Mesenchymal stem cell (in vitro differentiated cells and primary cell): ENCODE measurements at regions not wholly inside any gene's neighbourhood (a gene's known extent, or its start where the extent isn't known, plus 50 kb on each side); places are given as distances from the start of the nearest gene placed in this dataset.

Experiments used
- DNase-seq: peaks from one replicate; pipeline ENCODE4 v3.0.0-alpha.2; 2013
- H2AFZ ChIP-seq: one replicate; pipeline ENCODE4 v1.6.1; 2013; ENCODE audit warnings: low read depth, mild to moderate bottlenecking, control low read depth, inconsistent platforms, low read length, moderate library complexity
- H2AK5ac ChIP-seq: 2 replicates; pipeline ENCODE4 v1.6.1; 2013; ENCODE audit warnings: low read length, moderate library complexity, mild to moderate bottlenecking, inconsistent platforms; ENCODE audit not compliant: severe bottlenecking
- H2BK120ac ChIP-seq: one replicate; pipeline ENCODE4 v1.6.1; 2013; ENCODE audit warnings: low read depth, mild to moderate bottlenecking, inconsistent platforms, low read length, moderate library complexity
- H2BK12ac ChIP-seq, 2 experiments: one replicate each; pipeline ENCODE4 v1.6.1; 2013; ENCODE audit warnings: inconsistent platforms in 2 of 2, low read length in 2 of 2, mild to moderate bottlenecking in 2 of 2, moderate library complexity in 2 of 2, control low read depth in 1 of 2
- H2BK15ac ChIP-seq: one replicate; pipeline ENCODE4 v1.6.1; 2013; ENCODE audit warnings: mild to moderate bottlenecking, low read depth, inconsistent platforms; ENCODE audit not compliant: poor library complexity, severe bottlenecking
- H2BK5ac ChIP-seq: 2 replicates; pipeline ENCODE4 v1.6.1; 2013; ENCODE audit warnings: low read depth, mild to moderate bottlenecking, low read length, control low read depth, inconsistent platforms; ENCODE audit not compliant: poor library complexity, severe bottlenecking
- H3K14ac ChIP-seq, 2 experiments: one replicate each; pipeline ENCODE4 v1.6.1; 2013; ENCODE audit warnings: inconsistent platforms in 2 of 2, low read length in 2 of 2, control low read depth in 1 of 2, mild to moderate bottlenecking in 1 of 2, moderate library complexity in 1 of 2
- H3K18ac ChIP-seq, 2 experiments: one replicate each; pipeline ENCODE4 v1.6.1; 2013; ENCODE audit warnings: inconsistent platforms in 2 of 2, low read length in 2 of 2, control low read depth in 1 of 2, low read depth in 1 of 2, mild to moderate bottlenecking in 1 of 2
- H3K23ac ChIP-seq, 2 experiments: one replicate each; pipeline ENCODE4 v1.6.1; 2013; ENCODE audit warnings: inconsistent platforms in 2 of 2, low read length in 2 of 2, mild to moderate bottlenecking in 2 of 2, moderate library complexity in 2 of 2, control low read depth in 1 of 2
- H3K27ac ChIP-seq: 2 replicates; pipeline ENCODE4 v1.5.1; 2013; ENCODE audit warnings: mild to moderate bottlenecking, moderate library complexity, low read length, control low read depth, inconsistent platforms; ENCODE audit not compliant: poor library complexity, severe bottlenecking
- H3K27me3 ChIP-seq, 2 experiments: 2 replicates each; pipeline versions ENCODE4 v1.6.1 to v1.7.0; 2013; ENCODE audit warnings: low read length in 2 of 2, mild to moderate bottlenecking in 2 of 2, moderate library complexity in 2 of 2, control low read depth in 1 of 2, inconsistent platforms in 1 of 2; ENCODE audit not compliant: control insufficient read depth in 1 of 2, insufficient read depth in 1 of 2
- H3K36me3 ChIP-seq, 2 experiments: 2 replicates each; pipeline versions ENCODE4 v1.6.1 to v1.7.0; 2013; ENCODE audit warnings: low read length in 2 of 2, control low read depth in 1 of 2, inconsistent platforms in 1 of 2, low read depth in 1 of 2, mild to moderate bottlenecking in 1 of 2; ENCODE audit not compliant: insufficient read depth in 2 of 2, control insufficient read depth in 1 of 2
- H3K4ac ChIP-seq, 2 experiments: one replicate each; pipeline ENCODE4 v1.6.1; 2013; ENCODE audit warnings: inconsistent platforms in 2 of 2, low read length in 2 of 2, mild to moderate bottlenecking in 2 of 2, moderate library complexity in 2 of 2, control low read depth in 1 of 2, low read depth in 1 of 2
- H3K4me1 ChIP-seq: 2 replicates; pipeline ENCODE4 v1.6.1; 2013; ENCODE audit warnings: low read depth, low read length, control low read depth; ENCODE audit not compliant: control insufficient read depth, insufficient read depth
- H3K4me2 ChIP-seq: 2 replicates; pipeline ENCODE4 v1.6.1; 2013; ENCODE audit warnings: low read length, mild to moderate bottlenecking, inconsistent platforms; ENCODE audit not compliant: poor library complexity, severe bottlenecking
- H3K4me3 ChIP-seq, 2 experiments: 2 replicates each; pipeline versions ENCODE4 v1.5.1 to v1.7.0; 2013; ENCODE audit warnings: low read length in 2 of 2, mild to moderate bottlenecking in 2 of 2, control low read depth in 1 of 2, low read depth in 1 of 2; ENCODE audit not compliant: insufficient read depth in 1 of 2
- H3K79me1 ChIP-seq: replicated peaks from 2 replicates; pipeline ENCODE4 v1.6.1; 2013; ENCODE audit warnings: mild to moderate bottlenecking, control low read depth, low read length, inconsistent platforms; ENCODE audit not compliant: poor library complexity, severe bottlenecking
- H3K9ac ChIP-seq: 2 replicates; pipeline ENCODE4 v1.7.0; 2013; ENCODE audit warnings: mild to moderate bottlenecking, low read length, moderate library complexity
- H3K9me3 ChIP-seq: 2 replicates; pipeline ENCODE4 v1.7.0; 2013; ENCODE audit warnings: mild to moderate bottlenecking, low read length; ENCODE audit not compliant: control insufficient read depth
- H4K8ac ChIP-seq: one replicate; pipeline ENCODE4 v1.6.1; 2013; ENCODE audit warnings: inconsistent platforms, mild to moderate bottlenecking, low read length, moderate library complexity
- H4K91ac ChIP-seq: one replicate; pipeline ENCODE4 v1.6.1; 2013; ENCODE audit warnings: mild to moderate bottlenecking, low read length, inconsistent platforms
- WGBS: methylation state at CpG from one replicate; pipeline ENCODE4 v1.1.7; 2013; ENCODE audit warnings: mixed read lengths; 5-methylcytosine and 5-hydroxymethylcytosine counted together

DNA sequence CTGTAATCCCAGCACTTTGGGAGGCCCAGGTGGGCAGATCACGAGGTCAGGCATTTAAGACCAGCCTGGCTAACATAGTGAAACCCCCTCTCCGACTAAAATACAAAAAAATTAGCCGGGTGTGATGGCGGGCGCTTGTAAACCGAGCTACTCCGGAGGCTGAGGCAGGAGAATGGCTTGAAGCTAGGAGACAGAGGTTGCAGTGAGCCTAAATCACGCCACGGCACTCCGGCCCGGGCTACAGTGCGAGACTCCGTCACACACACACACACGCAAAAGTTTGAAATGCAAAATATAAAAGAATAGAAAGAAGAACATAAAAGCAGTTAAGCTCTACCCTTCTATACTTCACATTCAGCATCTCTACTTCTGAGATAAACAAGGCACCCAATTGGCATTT, 1165.9 kb upstream of the CNTN5 start:
- H3K27me3 ChIP-seq, result no peaks in the 10 kb centered on the region
- H3K4me1 ChIP-seq, result no peaks in the 10 kb centered on the region
- H4K91ac ChIP-seq, result no peak overlapping the region
- H3K4ac ChIP-seq, result no peak overlapping the region
- H3K36me3 ChIP-seq, result no peaks in the 10 kb centered on the region
- H3K9ac ChIP-seq, result no peak overlapping the region
- H3K14ac ChIP-seq, result no peak overlapping the region
- H3K23ac ChIP-seq, result no peak overlapping the region
- H3K18ac ChIP-seq, result no peak overlapping the region
- no peak overlapping the region for H3K27ac ChIP-seq
- H2BK15ac ChIP-seq, result no peak overlapping the region
- no peak overlapping the region for H2AFZ ChIP-seq
- H2BK5ac ChIP-seq, result no peak overlapping the region
- no peak overlapping the region for H3K4me2 ChIP-seq
- no peak overlapping the region for H2BK120ac ChIP-seq
- no peaks in the 10 kb centered on the region for H3K79me1 ChIP-seq
- WGBS, result 90% methylated on average over 5 of the region's 14 CpGs
- H3K9me3 ChIP-seq, result no peaks in the 10 kb centered on the region
- DNase-seq, result no peak
- no peak overlapping the region for H2BK12ac ChIP-seq
- H2AK5ac ChIP-seq, result no peak overlapping the region
- H4K8ac ChIP-seq, result no peak overlapping the region
- no peak overlapping the region for H3K4me3 ChIP-seq

DNA sequence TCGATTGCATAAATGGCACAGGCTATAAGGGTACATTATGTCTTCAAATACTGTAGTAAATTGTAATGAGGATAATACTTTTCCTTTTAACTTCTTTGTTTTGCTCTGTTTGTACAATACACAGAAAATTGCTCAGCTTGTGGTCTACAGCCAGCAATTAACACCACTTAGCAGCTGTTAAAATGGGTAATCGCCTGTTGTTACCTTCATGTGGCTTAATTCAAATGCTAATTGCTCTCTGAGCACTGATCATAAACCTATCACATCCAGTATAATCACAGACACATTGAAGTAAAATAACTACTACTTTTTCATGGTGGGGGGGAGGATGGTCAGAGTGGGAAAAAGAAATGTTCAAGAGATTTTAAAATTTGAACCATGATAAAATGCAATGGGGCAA, 1164.1 kb upstream of the CNTN5 start:
- 20% methylated on average over 1 of the region's 2 CpGs for WGBS
- no peaks in the 10 kb centered on the region for H3K4me1 ChIP-seq
- H2AK5ac ChIP-seq, result no peak overlapping the region
- H2BK5ac ChIP-seq, result no peak overlapping the region
- H3K9ac ChIP-seq, result no peak overlapping the region
- H3K27ac ChIP-seq, result no peak overlapping the region
- H3K4me3 ChIP-seq, result no peak overlapping the region
- no peak overlapping the region for H2BK15ac ChIP-seq
- H4K8ac ChIP-seq, result no peak overlapping the region
- no peak overlapping the region for H2BK12ac ChIP-seq
- H3K36me3 ChIP-seq, result no peaks in the 10 kb centered on the region
- no peak overlapping the region for H3K4me2 ChIP-seq
- DNase-seq, result no peak
- H4K91ac ChIP-seq, result no peak overlapping the region
- no peak overlapping the region for H2BK120ac ChIP-seq
- H3K18ac ChIP-seq, result no peak overlapping the region
- H2AFZ ChIP-seq, result no peak overlapping the region
- no peak overlapping the region for H3K14ac ChIP-seq
- no peak overlapping the region for H3K23ac ChIP-seq
- H3K79me1 ChIP-seq, result no peaks in the 10 kb centered on the region
- no peak overlapping the region for H3K4ac ChIP-seq
- no peaks in the 10 kb centered on the region for H3K27me3 ChIP-seq
- no peaks in the 10 kb centered on the region for H3K9me3 ChIP-seq

GRCh38 chr11:97860237-97860636, 1160.5 kb upstream of the CNTN5 start:
- H2AK5ac ChIP-seq, result no peak overlapping the region
- 87% methylated on average over 1 of the region's 1 CpG for WGBS
- H3K79me1 ChIP-seq, result no peaks in the 10 kb centered on the region
- no peak overlapping the region for H3K18ac ChIP-seq
- H2BK15ac ChIP-seq, result no peak overlapping the region
- H3K4me1 ChIP-seq, result no peaks in the 10 kb centered on the region
- no peak overlapping the region for H3K4me2 ChIP-seq
- no peak overlapping the region for H3K27ac ChIP-seq
- peaks cover 3% of the 10 kb centered on the region for H3K9me3 ChIP-seq
- no peak overlapping the region for H3K4me3 ChIP-seq
- no peak overlapping the region for H3K4ac ChIP-seq
- no peak overlapping the region for H2AFZ ChIP-seq
- H2BK12ac ChIP-seq, result no peak overlapping the region
- H3K14ac ChIP-seq, result no peak overlapping the region
- H3K23ac ChIP-seq, result no peak overlapping the region
- H3K27me3 ChIP-seq, result no peaks in the 10 kb centered on the region
- H3K9ac ChIP-seq, result no peak overlapping the region
- no peaks in the 10 kb centered on the region for H3K36me3 ChIP-seq
- H2BK120ac ChIP-seq, result no peak overlapping the region
- no peak for DNase-seq
- no peak overlapping the region for H4K91ac ChIP-seq
- no peak overlapping the region for H4K8ac ChIP-seq
- no peak overlapping the region for H2BK5ac ChIP-seq

DNA sequence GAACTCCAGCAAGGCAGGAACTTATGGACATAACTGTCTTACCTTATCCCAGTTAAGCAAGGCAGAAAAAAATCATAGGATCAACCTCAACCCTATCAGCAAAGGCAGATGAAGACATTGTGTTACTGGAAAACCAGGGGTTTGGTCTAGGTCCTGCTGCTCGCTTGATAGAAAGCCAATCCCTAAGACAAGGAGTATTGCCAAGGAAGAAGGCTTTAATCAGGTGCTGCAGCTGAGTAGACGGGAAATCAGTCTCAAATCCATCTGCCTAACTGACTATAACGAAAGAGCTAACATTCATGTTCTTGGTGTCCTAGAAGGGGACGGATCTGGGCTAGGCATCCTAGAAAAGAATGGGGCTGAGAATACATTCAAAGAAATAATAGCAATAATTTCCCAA, 1158.7 kb upstream of the CNTN5 start:
- H2BK12ac ChIP-seq, result no peak overlapping the region
- no peak overlapping the region for H3K4me3 ChIP-seq
- H3K9ac ChIP-seq, result no peak overlapping the region
- no peak overlapping the region for H3K4me2 ChIP-seq
- no peak overlapping the region for H4K8ac ChIP-seq
- DNase-seq, result no peak
- H3K18ac ChIP-seq, result no peak overlapping the region
- 90% methylated on average over 2 of the region's 4 CpGs for WGBS
- H3K14ac ChIP-seq, result no peak overlapping the region
- H2BK5ac ChIP-seq, result no peak overlapping the region
- no peak overlapping the region for H2BK120ac ChIP-seq
- no peak overlapping the region for H2AK5ac ChIP-seq
- no peak overlapping the region for H2BK15ac ChIP-seq
- H2AFZ ChIP-seq, result no peak overlapping the region
- H3K4me1 ChIP-seq, result no peaks in the 10 kb centered on the region
- no peaks in the 10 kb centered on the region for H3K36me3 ChIP-seq
- no peak overlapping the region for H4K91ac ChIP-seq
- H3K27me3 ChIP-seq, result no peaks in the 10 kb centered on the region
- H3K27ac ChIP-seq, result no peak overlapping the region
- H3K79me1 ChIP-seq, result no peaks in the 10 kb centered on the region
- no peak overlapping the region for H3K23ac ChIP-seq
- H3K4ac ChIP-seq, result no peak overlapping the region
- peaks cover 7% of the 10 kb centered on the region for H3K9me3 ChIP-seq
